HepG2 (cell line): ENCODE measurements at regions not wholly inside any gene's neighbourhood (a gene's known extent, or its start where the extent isn't known, plus 50 kb on each side); places are given as distances from the start of the nearest gene placed in this dataset.

Experiments
- ATAC-seq: fragments of 200-7000 bp; cut with Tn5 transposase; 3 replicates; pipeline ENCODE4 v1.9.1; 2020; ENCODE audit warnings: mild to moderate bottlenecking, moderate library complexity
- BruUV-seq: library from RNA; stranded (reverse); fragments of 400-500 nt; replicated peaks from 2 replicates; lab custom pipeline; 2021; lab: Mats Ljungman, UMichigan
- CTCF ChIA-PET: fragments of 300-600 bp; formaldehyde crosslinking; extraction: SDS; loops from one replicate; lab custom pipeline; 2021; ENCODE audit warnings: low total read pairs, inconsistent platforms, low intra/inter-chr PET ratio; lab: Yijun Ruan, JAX
- POLR2A ChIA-PET: fragments of 350-600 bp; sonication (Branson Sonifier 250); formaldehyde crosslinking; loops from one replicate; lab custom pipeline; 2020; ENCODE audit warnings: antibody characterized with exemption, inconsistent platforms; lab: Yijun Ruan, JAX
- DNase-seq: peaks from one replicate; pipeline ENCODE4 v3.0.0-alpha.2; 2015; ENCODE audit warnings: low spot score
- FAIRE-seq: peaks from 3 replicates; lab custom pipeline; 2011; peaks lifted over from hg19 to GRCh38; lab: Jason Lieb, UNC
- H2AFZ ChIP-seq: one replicate; pipeline ENCODE4 v1.6.1; 2011; ENCODE audit warnings: low read length, inconsistent platforms
- H3K27ac ChIP-seq: fragments of 300-600 bp; 3 replicates; pipeline ENCODE4 v1.8.0; 2011; ENCODE audit warnings: mixed run types, mild to moderate bottlenecking, mixed read lengths, low read length, inconsistent platforms; ENCODE audit not compliant: insufficient read depth; ENCODE audit errors: extremely low read length
- H3K27me3 ChIP-seq, 2 experiments: fragments of 200-600 bp in 1 of 2; 2 replicates in 1 of 2; 3 replicates in 1 of 2; pipeline versions ENCODE4 v1.6.0 to v1.8.0; 2011; ENCODE audit warnings: low read length in 2 of 2, mild to moderate bottlenecking in 2 of 2, moderate library complexity in 2 of 2, inconsistent platforms in 1 of 2; ENCODE audit not compliant: insufficient read depth in 2 of 2, control insufficient read depth in 1 of 2
- H3K36me3 ChIP-seq, 2 experiments: fragments of 200-600 bp in 1 of 2; replicated peaks in 1 of 2; 2 replicates in 1 of 2; 3 replicates in 1 of 2; pipeline versions ENCODE4 v1.5.1 to v1.8.0; 2011; ENCODE audit warnings: low read length in 2 of 2, inconsistent platforms in 1 of 2; ENCODE audit not compliant: insufficient read depth in 2 of 2, control insufficient read depth in 1 of 2
- H3K4me1 ChIP-seq: 2 replicates; pipeline ENCODE4 v1.5.1; 2012; ENCODE audit warnings: low read length, inconsistent platforms; ENCODE audit not compliant: insufficient read depth
- H3K4me2 ChIP-seq: 2 replicates; pipeline ENCODE4 v1.6.0; 2011; ENCODE audit warnings: low read depth, low read length, inconsistent platforms
- H3K4me3 ChIP-seq, 3 experiments: fragments of 200-600 bp in 1 of 3; sonication (generic), shearing (Covaris generic) in 1 of 3; replicated peaks in 1 of 3; 2 replicates each; pipeline ENCODE4 v1.5.1; 2011 to 2016; ENCODE audit warnings: low read length in 3 of 3, inconsistent platforms in 2 of 3, low read depth in 2 of 3, mild to moderate bottlenecking in 2 of 3, control low read depth in 1 of 3, mixed read lengths in 1 of 3; ENCODE audit not compliant: insufficient read depth in 1 of 3
- H3K79me2 ChIP-seq: one replicate; pipeline ENCODE4 v1.6.1; 2011; ENCODE audit warnings: low read length, inconsistent platforms; ENCODE audit not compliant: insufficient read depth
- H3K9ac ChIP-seq: 2 replicates; pipeline ENCODE4 v1.6.0; 2011; ENCODE audit warnings: mild to moderate bottlenecking, low read depth, low read length, inconsistent platforms; ENCODE audit not compliant: insufficient read depth
- H3K9me3 ChIP-seq: 2 replicates; pipeline ENCODE4 v1.5.1; 2012; ENCODE audit warnings: mild to moderate bottlenecking, low read length
- H4K20me1 ChIP-seq: 2 replicates; pipeline ENCODE4 v1.6.0; 2011; ENCODE audit warnings: inconsistent platforms, mild to moderate bottlenecking, low read length, moderate library complexity; ENCODE audit not compliant: insufficient read depth
- ARNT ChIP-seq: fragments of 450-650 bp; IDR thresholded peaks from 2 replicates; pipeline ENCODE4 v1.6.1; 2017
- BRCA1 ChIP-seq: sonication (generic); formaldehyde crosslinking; IDR thresholded peaks from 2 replicates; pipeline ENCODE4 v1.4.0; 2020; ENCODE audit warnings: missing genetic modification reagents
- BRF2 ChIP-seq: sonication (generic); formaldehyde crosslinking; IDR thresholded peaks from 2 replicates; pipeline ENCODE4 v1.8.1; 2022; ENCODE audit warnings: mild to moderate bottlenecking, missing genetic modification reagents
- ELF1 ChIP-seq: sonication (generic); formaldehyde crosslinking; IDR thresholded peaks from 2 replicates; pipeline ENCODE4 v1.4.0; 2020; ENCODE audit warnings: missing genetic modification reagents
- FOXJ3 ChIP-seq: sonication (generic); formaldehyde crosslinking; IDR thresholded peaks from 2 replicates; pipeline ENCODE4 v1.4.0; 2020; ENCODE audit warnings: missing genetic modification reagents, mild to moderate bottlenecking, borderline replicate concordance
- KLF16 ChIP-seq, 2 experiments: sonication (generic) in 1 of 2; formaldehyde crosslinking in 1 of 2; IDR thresholded peaks; 2 replicates each; pipeline versions ENCODE4 v1.6.1 to v1.8.0; 2016 to 2023; ENCODE audit warnings: missing genetic modification reagents in 2 of 2, missing compliant biosample characterization in 1 of 2
- NCOA1 ChIP-seq: sonication (generic); formaldehyde crosslinking; IDR thresholded peaks from 2 replicates; pipeline ENCODE4 v1.9.0; 2021; ENCODE audit warnings: missing genetic modification reagents
- PITX1 ChIP-seq: sonication (generic); formaldehyde crosslinking; IDR thresholded peaks from 2 replicates; pipeline ENCODE4 v1.5.1; 2020; ENCODE audit warnings: mild to moderate bottlenecking, missing genetic modification reagents
- SCMH1 ChIP-seq: sonication (generic); formaldehyde crosslinking; IDR thresholded peaks from 2 replicates; pipeline ENCODE4 v1.9.0; 2021; ENCODE audit warnings: missing genetic modification reagents, mild to moderate bottlenecking, borderline replicate concordance
- SETDB1 ChIP-seq: sonication (generic); formaldehyde crosslinking; IDR thresholded peaks from 2 replicates; pipeline ENCODE4 v1.5.1; 2020; ENCODE audit warnings: missing genetic modification reagents, mild to moderate bottlenecking, borderline replicate concordance
- TOE1 ChIP-seq: sonication (generic); formaldehyde crosslinking; IDR thresholded peaks from 2 replicates; pipeline ENCODE4 v1.4.0; 2020; ENCODE audit warnings: mild to moderate bottlenecking, missing genetic modification reagents
- YY1 ChIP-seq: IDR thresholded peaks from 2 replicates; pipeline ENCODE4 v1.6.1; 2011; ENCODE audit warnings: low read length, low read depth, moderate library complexity, mild to moderate bottlenecking; ENCODE audit not compliant: insufficient read depth, insufficient replicate concordance
- ZBTB26 ChIP-seq: IDR thresholded peaks from 2 replicates; pipeline ENCODE4 v1.6.1; 2016; ENCODE audit warnings: missing compliant biosample characterization, missing genetic modification reagents, borderline replicate concordance
- ZNF337 ChIP-seq: sonication (generic); formaldehyde crosslinking; IDR thresholded peaks from 2 replicates; pipeline ENCODE4 v1.5.1; 2020; ENCODE audit warnings: missing genetic modification reagents, low read depth, mild to moderate bottlenecking, borderline replicate concordance
- ZNF343 ChIP-seq: sonication (generic); formaldehyde crosslinking; IDR thresholded peaks from 2 replicates; pipeline ENCODE4 v1.4.0; 2020; ENCODE audit warnings: mild to moderate bottlenecking, missing genetic modification reagents
- ZNF768 ChIP-seq: sonication (generic); formaldehyde crosslinking; IDR thresholded peaks from 2 replicates; pipeline ENCODE4 v1.4.0; 2020; ENCODE audit warnings: missing genetic modification reagents
- ZNF792 ChIP-seq: IDR thresholded peaks from 2 replicates; pipeline ENCODE4 v1.6.1; 2016
- ZNF800 ChIP-seq: sonication (generic); formaldehyde crosslinking; IDR thresholded peaks from 2 replicates; pipeline ENCODE4 v1.4.0; 2020; ENCODE audit warnings: missing genetic modification reagents
- ZNF879 ChIP-seq: sonication (generic); formaldehyde crosslinking; IDR thresholded peaks from 2 replicates; pipeline ENCODE4 v1.8.1; 2023; ENCODE audit warnings: missing genetic modification reagents
- WGBS: methylation state at CpG from one replicate; pipeline ENCODE4 v1.1.6; 2017; ENCODE audit warnings: low lambda C conversion rate; 5-methylcytosine and 5-hydroxymethylcytosine counted together
- in situ Hi-C: cut with HindIII; loops from 2 replicates; pipeline ENCODE4 v1.10.0; 2017; ENCODE audit warnings: low pct_unique_long_range_greater_than_20kb; ENCODE audit not compliant: extremely low pct_ligation_motif_present
- intact Hi-C: fragments of 100-400 bp; cut with micrococcal nuclease; formaldehyde crosslinking; loops from one replicate; pipeline ENCODE4 v1.10.0; 2022; ENCODE audit not compliant: unreplicated experiment

GRCh38 chr19:28026636-28027035, 1186.3 kb downstream of the UQCRFS1 start:
- FAIRE-seq: no peak
- CTCF ChIA-PET: no interaction called here

More at GRCh38 chr19:28026636-28027035, 1186.3 kb downstream of the UQCRFS1 start:
- BruUV-seq: no TSS peak
- 0% methylated on average over 3 of the region's 3 CpGs for WGBS
- Histone ChIP-seq H3K27me3 (no peaks in the 10 kb centered on the region), H3K4me3 (no peak overlapping the region), H3K79me2 (no peaks in the 10 kb centered on the region), H3K4me1 (no peaks in the 10 kb centered on the region), H2AFZ (no peak overlapping the region), H3K4me2 (no peak overlapping the region), H3K36me3 (no peaks in the 10 kb centered on the region), H3K9me3 (peaks cover 87% of the 10 kb centered on the region), H4K20me1 (no peaks in the 10 kb centered on the region), H3K9ac (no peak overlapping the region), H3K27ac (no peak overlapping the region)
- no peak for ATAC-seq
- no peak for DNase-seq
- POLR2A ChIA-PET: no interaction called here
- TF ChIP-seq ZNF879 (CRISPR knock-in tag): no peak
- no peak for TF ChIP-seq ZBTB26 (CRISPR knock-in tag)
- TF ChIP-seq SCMH1 (CRISPR knock-in tag): no peak
- TF ChIP-seq SETDB1 (CRISPR knock-in tag): no peak
- no peak for TF ChIP-seq TOE1 (CRISPR knock-in tag)
- no peak for TF ChIP-seq KLF16 (CRISPR knock-in tag; IDR thresholded peaks at IDR 0.05)
- no peak for TF ChIP-seq ZNF768 (CRISPR knock-in tag)
- no peak for TF ChIP-seq BRF2 (CRISPR knock-in tag)
- no peak for TF ChIP-seq ZNF343
- TF ChIP-seq PITX1 (CRISPR knock-in tag): no peak
- no peak for TF ChIP-seq NCOA1 (CRISPR knock-in tag)
- no peak for TF ChIP-seq YY1
- no peak for TF ChIP-seq BRCA1 (CRISPR knock-in tag)
- TF ChIP-seq ELF1 (CRISPR knock-in tag): no peak
- TF ChIP-seq FOXJ3 (CRISPR knock-in tag): no peak
- no peak for TF ChIP-seq ZNF800 (CRISPR knock-in tag)
- no peak for TF ChIP-seq ARNT
- no peak for TF ChIP-seq ZNF792
- TF ChIP-seq ZNF337 (CRISPR knock-in tag): no peak
- in situ Hi-C loops: no loop called here
- intact Hi-C loops: no loop called here
